ENCODE measurements at regions not wholly inside any gene's neighbourhood (a gene's known extent, or its start where the extent isn't known, plus 50 kb on each side); places are given as distances from the start of the nearest gene placed in this dataset.

DNA sequence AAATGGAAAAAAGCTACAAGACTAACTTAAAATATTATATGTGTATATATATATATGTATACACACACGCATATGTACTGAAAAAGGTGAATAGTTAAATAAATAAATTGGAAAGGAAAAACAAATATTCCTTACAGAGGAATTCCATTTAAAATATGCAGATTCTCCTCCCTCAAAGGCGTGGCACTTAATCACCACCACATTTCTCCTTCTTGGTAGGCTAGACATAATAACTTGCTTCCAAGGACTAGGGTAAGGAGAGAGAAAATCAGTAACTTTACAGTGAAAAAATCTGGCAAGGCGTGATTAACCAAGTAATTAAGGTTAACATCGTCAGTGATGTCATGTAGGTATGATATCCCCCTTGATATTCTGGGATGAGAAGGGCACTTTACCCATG lies 84.0 kb upstream of the USP25 start:
- TF ChIP-seq POLR2A (IDR thresholded peaks at IDR 0.05; ENCODE audit: low read depth): no peak
- TF ChIP-seq, protein P1, sequence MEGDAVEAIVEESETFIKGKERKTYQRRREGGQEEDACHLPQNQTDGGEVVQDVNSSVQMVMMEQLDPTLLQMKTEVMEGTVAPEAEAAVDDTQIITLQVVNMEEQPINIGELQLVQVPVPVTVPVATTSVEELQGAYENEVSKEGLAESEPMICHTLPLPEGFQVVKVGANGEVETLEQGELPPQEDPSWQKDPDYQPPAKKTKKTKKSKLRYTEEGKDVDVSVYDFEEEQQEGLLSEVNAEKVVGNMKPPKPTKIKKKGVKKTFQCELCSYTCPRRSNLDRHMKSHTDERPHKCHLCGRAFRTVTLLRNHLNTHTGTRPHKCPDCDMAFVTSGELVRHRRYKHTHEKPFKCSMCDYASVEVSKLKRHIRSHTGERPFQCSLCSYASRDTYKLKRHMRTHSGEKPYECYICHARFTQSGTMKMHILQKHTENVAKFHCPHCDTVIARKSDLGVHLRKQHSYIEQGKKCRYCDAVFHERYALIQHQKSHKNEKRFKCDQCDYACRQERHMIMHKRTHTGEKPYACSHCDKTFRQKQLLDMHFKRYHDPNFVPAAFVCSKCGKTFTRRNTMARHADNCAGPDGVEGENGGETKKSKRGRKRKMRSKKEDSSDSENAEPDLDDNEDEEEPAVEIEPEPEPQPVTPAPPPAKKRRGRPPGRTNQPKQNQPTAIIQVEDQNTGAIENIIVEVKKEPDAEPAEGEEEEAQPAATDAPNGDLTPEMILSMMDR (IDR thresholded peaks at IDR 0.05): no peak

All from esophagus muscularis mucosa (tissue), 3 donors.